ENCODE measurements at regions not wholly inside any gene's neighbourhood (a gene's known extent, or its start where the extent isn't known, plus 50 kb on each side); places are given as distances from the start of the nearest gene placed in this dataset.

GRCh38 chr2:16180631-16181030, 240.3 kb downstream of the MYCN start:
- H3K9me3 ChIP-seq (ENCODE audit: insufficient read depth in 2 of 2, low read depth in 1 of 2, low read length in 1 of 2), result no peaks in the 10 kb centered on the region
- H4K8ac ChIP-seq (ENCODE audit: extremely low read depth, insufficient read depth, low read length), result no peak overlapping the region
- no peaks in the 10 kb centered on the region for H3K27me3 ChIP-seq (replicated peaks in 1 of 4; ENCODE audit: control insufficient read depth in 3 of 4, extremely low read depth in 1 of 4, insufficient read depth in 3 of 4, low read length in 3 of 4)
- H3K23me2 ChIP-seq (ENCODE audit: low read depth, low read length), result no peaks in the 10 kb centered on the region
- no peaks in the 10 kb centered on the region for H3K79me2 ChIP-seq (ENCODE audit: control insufficient read depth in 1 of 2, insufficient read depth in 2 of 2, low read length in 2 of 2)
- no peaks in the 10 kb centered on the region for H3K79me1 ChIP-seq (ENCODE audit: low read depth, low read length)
- H3K23ac ChIP-seq (ENCODE audit: insufficient read length), result no peak overlapping the region
- H3K4me1 ChIP-seq (replicated peaks in 1 of 4; ENCODE audit: control insufficient read depth in 3 of 4, insufficient read depth in 4 of 4, low read length in 3 of 4), result peaks cover 0 to 8% (median 0%) of the 10 kb centered on the region in 4 experiments; a peak in 3 of 7 replicates
- no peak overlapping the region for H3K14ac ChIP-seq (ENCODE audit: insufficient read length)
- H3K4ac ChIP-seq (replicated peaks; ENCODE audit: insufficient read length, low read depth, low read length), result no peak overlapping the region
- H3K18ac ChIP-seq (ENCODE audit: extremely low read depth, low read length), result no peak overlapping the region
- no peak overlapping the region for H2BK120ac ChIP-seq (replicated peaks; ENCODE audit: low read depth, low read length)
- ChIA-PET CTCF (ENCODE audit: partially characterized antibody) (no interaction called here), POLR2A (ENCODE audit: partially characterized antibody) (interaction anchor here (1.1 to 1.8 kb wide), 3 partner anchors 9 to 241 kb away, joined by 3 to 4 read pairs (median 4); no protein-coding TSS in a partner anchor)
- H3K4me2 ChIP-seq (ENCODE audit: insufficient read depth in 1 of 2, low read depth in 2 of 2, low read length in 2 of 2), result no peak overlapping the region
- no peak overlapping the region for H2BK20ac ChIP-seq (ENCODE audit: low read length)
- peak overlapping the region; percentile 39; the same call in 1 of the 2 replicates for H2BK12ac ChIP-seq (ENCODE audit: low read depth, low read length)
- no peak overlapping the region for H3K9ac ChIP-seq (replicated peaks in 1 of 4; ENCODE audit: extremely low read depth in 1 of 4, low read depth in 3 of 4, low read length in 3 of 4)
- FAIRE-seq (no peak), DNase-seq (ENCODE audit: low read depth in 1 of 2, low spot score in 2 of 2) (no peak)
- H2BK5ac ChIP-seq (ENCODE audit: low read depth, low read length), result no peak overlapping the region; the same call in 1 of the 2 replicates
- WGBS, 2 experiments (ENCODE audit: extremely low coverage in 1 of 2, insufficient coverage in 1 of 2, insufficient read length in 1 of 2, insufficient replicate concordance in 2 of 2, low coverage in 1 of 2, low lambda C conversion rate in 2 of 2, missing lambda C conversion rate in 1 of 2), result 94% methylated on average over 6 of the region's 6 CpGs; no CpG with 5 or more reads in 1 of the 2 experiments
- no peak overlapping the region for H3K4me3 ChIP-seq (ENCODE audit: extremely low read depth in 1 of 4, insufficient read depth in 2 of 4, low read depth in 3 of 4, low read length in 4 of 4)
- no peaks in the 10 kb centered on the region for H4K20me1 ChIP-seq (replicated peaks in 1 of 2; ENCODE audit: control insufficient read depth in 1 of 2, insufficient read depth in 2 of 2, low read length in 2 of 2)
- H2AFZ ChIP-seq (ENCODE audit: low read length), result no peak overlapping the region
- H3K36me3 ChIP-seq (ENCODE audit: control insufficient read depth in 2 of 4, insufficient read depth in 4 of 4, low read length in 3 of 4), result no peaks in the 10 kb centered on the region
- H4K5ac ChIP-seq (ENCODE audit: insufficient read length, low read depth, low read length), result no peak overlapping the region
- no peak overlapping the region for H4K91ac ChIP-seq (replicated peaks; ENCODE audit: insufficient read length, low read length)
- no peak overlapping the region for H3K27ac ChIP-seq (ENCODE audit: low read depth, low read length)
- no peak overlapping the region for H2BK15ac ChIP-seq (ENCODE audit: low read length)
- no peak overlapping the region for H3K56ac ChIP-seq (replicated peaks; ENCODE audit: insufficient read length, low read depth, low read length)
- TF ChIP-seq GABPA (IDR thresholded peaks at IDR 0.05; ENCODE audit: borderline replicate concordance, insufficient read depth, low read length) (no peak), CREB1 (IDR thresholded peaks at IDR 0.05) (no peak), E2F6 (IDR thresholded peaks at IDR 0.05) (no peak), ZNF274 (IDR thresholded peaks at IDR 0.05; ENCODE audit: borderline replicate concordance, extremely low read depth, low read length) (no peak), EZH2 (IDR thresholded peaks at IDR 0.05; ENCODE audit: low read depth, low read length, severe bottlenecking) (no peak), BACH1 (IDR thresholded peaks at IDR 0.05; ENCODE audit: low read length) (no peak), MAFK (IDR thresholded peaks at IDR 0.05; ENCODE audit: low read depth, low read length) (no peak), NANOG (IDR thresholded peaks at IDR 0.05; ENCODE audit: insufficient read depth, low read depth, low read length, poor library complexity, severe bottlenecking) (no peak), SIN3A (conservative IDR thresholded peaks at IDR 0.05 in 1 of 2, IDR thresholded peaks at IDR 0.05 in 1 of 2; ENCODE audit: low read depth in 1 of 2, low read length in 2 of 2) (no peak)
- no peak overlapping the region for H2AK5ac ChIP-seq (ENCODE audit: low read depth, low read length)

Data from H1 (cell line).